ENCODE measurements at regions not wholly inside any gene's neighbourhood (a gene's known extent, or its start where the extent isn't known, plus 50 kb on each side); places are given as distances from the start of the nearest gene placed in this dataset.

GRCh38 chr11:71145988-71146824, 106.2 kb downstream of the SHANK2 start:
- Histone ChIP-seq H3K27ac (no peak overlapping the region), H3K9me3 (no peaks in the 10 kb centered on the region), H3K36me3 (no peaks in the 10 kb centered on the region), H3K4me3 (no peak overlapping the region), H3K27me3 (replicated peaks; ENCODE audit: insufficient read depth) (no peaks in the 10 kb centered on the region), H3K4me1 (replicated peaks) (no peaks in the 10 kb centered on the region)
- DNase-seq (ENCODE audit: low spot score): no peak
- 83% methylated on average over 24 of the region's 24 CpGs for WGBS
- TF ChIP-seq CTCF (IDR thresholded peaks at IDR 0.05) (no peak), POLR2AphosphoS5 (IDR thresholded peaks at IDR 0.05) (no peak), POLR2A (IDR thresholded peaks at IDR 0.05) (no peak)
- intact Hi-C loops (cut with DNase I): no loop called here

DNA sequence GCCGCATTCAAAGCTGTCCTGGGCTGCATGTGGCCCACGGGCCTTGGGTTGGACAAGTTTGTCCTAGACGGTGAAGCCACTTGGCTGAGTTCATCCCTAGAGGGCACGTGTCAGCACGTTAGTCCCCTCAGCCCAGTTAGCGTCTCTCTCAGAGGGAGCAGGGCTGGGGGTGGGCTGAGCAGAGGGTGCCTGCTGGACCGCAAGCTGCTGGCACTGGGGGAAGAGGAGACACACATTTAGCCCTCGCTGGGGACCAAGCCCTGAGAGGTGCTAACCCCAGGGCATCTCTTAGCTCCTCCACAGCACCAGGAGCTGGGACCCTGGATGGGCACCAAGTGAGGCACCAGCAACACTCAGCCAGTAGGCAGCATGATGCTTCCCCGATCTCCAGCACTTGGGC, 107.0 kb downstream of the SHANK2 start:
- no peaks in the 10 kb centered on the region for H3K4me1 ChIP-seq (replicated peaks)
- no peaks in the 10 kb centered on the region for H3K9me3 ChIP-seq
- H3K27ac ChIP-seq: no peak overlapping the region
- no peaks in the 10 kb centered on the region for H3K36me3 ChIP-seq
- DNase-seq (ENCODE audit: low spot score): no peak
- intact Hi-C loops (cut with DNase I): no loop called here
- H3K4me3 ChIP-seq: no peak overlapping the region
- TF ChIP-seq POLR2AphosphoS5 (IDR thresholded peaks at IDR 0.05) (no peak), CTCF (IDR thresholded peaks at IDR 0.05) (no peak), POLR2A (IDR thresholded peaks at IDR 0.05) (no peak)
- WGBS: 74% methylated on average over 9 of the region's 9 CpGs
- no peaks in the 10 kb centered on the region for H3K27me3 ChIP-seq (replicated peaks; ENCODE audit: insufficient read depth)

- 79% methylated on average over 5 of the region's 5 CpGs for WGBS
- no peak for DNase-seq (ENCODE audit: low spot score)
- TF ChIP-seq CTCF (IDR thresholded peaks at IDR 0.05) (no peak), POLR2AphosphoS5 (IDR thresholded peaks at IDR 0.05) (no peak), POLR2A (IDR thresholded peaks at IDR 0.05) (no peak)
- Histone ChIP-seq H3K27ac (no peak overlapping the region), H3K9me3 (no peaks in the 10 kb centered on the region), H3K36me3 (no peaks in the 10 kb centered on the region), H3K4me3 (no peak overlapping the region), H3K27me3 (replicated peaks; ENCODE audit: insufficient read depth) (no peaks in the 10 kb centered on the region), H3K4me1 (replicated peaks) (peaks cover 6% of the 10 kb centered on the region)
- intact Hi-C loops (cut with DNase I): no loop called here
Observed at GRCh38 chr11:71144736-71145135, 107.6 kb downstream of the SHANK2 start.

GRCh38 chr11:71144010-71144409, 108.4 kb downstream of the SHANK2 start:
- Histone ChIP-seq H3K27ac (no peak overlapping the region), H3K4me3 (no peak overlapping the region), H3K4me1 (replicated peaks) (peaks cover 8% of the 10 kb centered on the region), H3K9me3 (no peaks in the 10 kb centered on the region), H3K27me3 (replicated peaks; ENCODE audit: insufficient read depth) (no peaks in the 10 kb centered on the region), H3K36me3 (no peaks in the 10 kb centered on the region)
- DNase-seq (ENCODE audit: low spot score): no peak
- intact Hi-C loops (cut with DNase I): no loop called here
- WGBS: 84% methylated on average over 5 of the region's 5 CpGs
- TF ChIP-seq POLR2A (IDR thresholded peaks at IDR 0.05) (no peak), CTCF (IDR thresholded peaks at IDR 0.05) (no peak), POLR2AphosphoS5 (IDR thresholded peaks at IDR 0.05) (no peak)
